HCT116 (cell line): ENCODE measurements at regions not wholly inside any gene's neighbourhood (a gene's known extent, or its start where the extent isn't known, plus 50 kb on each side); places are given as distances from the start of the nearest gene placed in this dataset.
A peak's percentile ranks its signal among the peaks of the same experiment; 100 is the strongest.

Source experiments
- ATAC-seq: fragments of 200-7000 bp; cut with Tn5 transposase; 2 replicates; pipeline ENCODE4 v1.9.1; 2020; ENCODE audit warnings: mild to moderate bottlenecking, moderate library complexity
- BruUV-seq: library from RNA; stranded (reverse); fragments of 400-500 nt; replicated peaks from 2 replicates; lab custom pipeline; 2021; lab: Mats Ljungman, UMichigan
- CTCF ChIA-PET: fragments of 300-600 bp; sonication (Branson Sonifier 250); formaldehyde crosslinking; loops from one replicate; lab custom pipeline; 2021; ENCODE audit warnings: antibody characterized with exemption; lab: Charles Lee
- POLR2A ChIA-PET: fragments of 300-600, 350-600 bp; sonication (Branson Sonifier 250); formaldehyde crosslinking; loops from one replicate; lab custom pipeline; 2021; ENCODE audit warnings: antibody characterized with exemption; lab: Charles Lee
- RAD21 ChIA-PET, 2 experiments: fragments of 300-600 bp; sonication (Branson Sonifier 250); formaldehyde crosslinking; loops; one replicate each; lab custom pipeline; 2023; ENCODE audit warnings: low total read pairs in 2 of 2; ENCODE audit not compliant: uncharacterized antibody in 2 of 2, unreplicated experiment in 2 of 2, low non-redundant PET in 1 of 2; lab: Charles Lee
- DNase-seq: peaks from one replicate; pipeline ENCODE4 v3.0.0-alpha.2; 2010; ENCODE audit warnings: low read depth, low spot score
- H2AFZ ChIP-seq: fragments of 200-600 bp; shearing (Covaris generic), sonication (generic); 2 replicates; pipeline ENCODE4 v1.6.1; 2017; ENCODE audit warnings: low read depth, mixed run types, mixed read lengths, antibody characterized with exemption, low read length; ENCODE audit not compliant: poor library complexity, severe bottlenecking
- H3K27ac ChIP-seq: 2 replicates; pipeline ENCODE4 v1.5.1; 2012; ENCODE audit warnings: low read depth, low read length
- H3K27me3 ChIP-seq: fragments of 200-600 bp; sonication (generic); 2 replicates; pipeline ENCODE4 v1.6.1; 2016; ENCODE audit warnings: mixed run types, low read length, mixed read lengths; ENCODE audit not compliant: insufficient read depth
- H3K36me3 ChIP-seq, 2 experiments: fragments of 200-500 bp in 1 of 2; fragments of 200-600 bp in 1 of 2; sonication (Bioruptor generic) in 1 of 2; sonication (generic) in 1 of 2; 2 replicates each; pipeline versions ENCODE4 v1.5.1 to v1.6.1; 2014 to 2016; ENCODE audit warnings: low read length in 2 of 2, inconsistent platforms in 1 of 2, mixed read lengths in 1 of 2, mixed run types in 1 of 2; ENCODE audit not compliant: insufficient read depth in 2 of 2, control insufficient read depth in 1 of 2
- H3K4me1 ChIP-seq, 2 experiments: fragments of 200-600 bp in 1 of 2; sonication (generic) in 1 of 2; 2 replicates each; pipeline versions ENCODE4 v1.5.1 to v1.6.1; 2012 to 2017; ENCODE audit warnings: low read length in 2 of 2, inconsistent platforms in 1 of 2, mild to moderate bottlenecking in 1 of 2, mixed read lengths in 1 of 2, mixed run types in 1 of 2, moderate library complexity in 1 of 2; ENCODE audit not compliant: insufficient read depth in 2 of 2, control insufficient read depth in 1 of 2
- H3K4me2 ChIP-seq: fragments of 200-600 bp; sonication (generic); 2 replicates; pipeline ENCODE4 v1.6.1; 2017; ENCODE audit warnings: mixed run types, low read length, mixed read lengths
- H3K4me3 ChIP-seq, 2 experiments: fragments of 200-600 bp in 1 of 2; sonication (generic) in 1 of 2; replicated peaks in 1 of 2; 2 replicates each; pipeline ENCODE4 v1.5.1; 2011 to 2016; ENCODE audit warnings: low read length in 2 of 2, control low read depth in 1 of 2, low read depth in 1 of 2, mild to moderate bottlenecking in 1 of 2, mixed read lengths in 1 of 2, mixed run types in 1 of 2
- H3K79me2 ChIP-seq: fragments of 200-600 bp; sonication (generic); 2 replicates; pipeline ENCODE4 v1.6.1; 2017; ENCODE audit warnings: mild to moderate bottlenecking, mixed run types, low read length, moderate library complexity, mixed read lengths; ENCODE audit not compliant: insufficient read depth
- H3K9ac ChIP-seq: fragments of 200-600 bp; sonication (generic); 2 replicates; pipeline ENCODE4 v1.6.1; 2016; ENCODE audit warnings: low read length, mixed read lengths
- H3K9me2 ChIP-seq: fragments of 200-600 bp; sonication (generic), shearing (Covaris generic); 2 replicates; pipeline ENCODE4 v1.6.1; 2017; ENCODE audit warnings: mixed run types, mild to moderate bottlenecking, moderate library complexity; ENCODE audit not compliant: insufficient read depth
- H3K9me3 ChIP-seq, 2 experiments: fragments of 200-500 bp in 1 of 2; fragments of 200-600 bp in 1 of 2; sonication (Bioruptor generic) in 1 of 2; sonication (generic) in 1 of 2; 2 replicates each; pipeline ENCODE4 v1.6.1; 2014 to 2017; ENCODE audit warnings: low read length in 2 of 2, mixed read lengths in 2 of 2, inconsistent platforms in 1 of 2, low read depth in 1 of 2, mild to moderate bottlenecking in 1 of 2, mixed run types in 1 of 2, moderate library complexity in 1 of 2; ENCODE audit not compliant: control insufficient read depth in 1 of 2, insufficient read depth in 1 of 2
- H4K20me1 ChIP-seq: fragments of 200-600 bp; sonication (generic), shearing (Covaris generic); 2 replicates; pipeline ENCODE4 v1.6.1; 2017; ENCODE audit warnings: mixed run types, mild to moderate bottlenecking, moderate library complexity; ENCODE audit not compliant: insufficient read depth
- CBX3 ChIP-seq: IDR thresholded peaks from 2 replicates; pipeline ENCODE4 v1.6.1; 2012; ENCODE audit warnings: low read depth
- CEBPB ChIP-seq: IDR thresholded peaks from 2 replicates; pipeline ENCODE4 v1.6.1; 2012; ENCODE audit warnings: low read depth
- CTCF ChIP-seq, 3 experiments: fragments of 200-600 bp in 1 of 3; sonication (generic) in 1 of 3; IDR thresholded peaks in 2 of 3; conservative IDR thresholded peaks in 1 of 3; 2 replicates each; pipeline ENCODE4 v1.5.1; 2012 to 2017; ENCODE audit warnings: low read depth in 2 of 3, low read length in 2 of 3, antibody characterized with exemption in 1 of 3, borderline replicate concordance in 1 of 3, control low read depth in 1 of 3, mild to moderate bottlenecking in 1 of 3, mixed read lengths in 1 of 3, mixed run types in 1 of 3, moderate library complexity in 1 of 3; ENCODE audit not compliant: insufficient read depth in 1 of 3
- FOSL1 ChIP-seq: IDR thresholded peaks from 2 replicates; pipeline ENCODE4 v1.6.1; 2012; ENCODE audit warnings: low read depth
- JUND ChIP-seq: IDR thresholded peaks from 2 replicates; pipeline ENCODE4 v1.6.1; 2012
- MAX ChIP-seq: IDR thresholded peaks from 2 replicates; pipeline ENCODE4 v1.6.1; 2012
- POLR2A ChIP-seq: IDR thresholded peaks from 2 replicates; pipeline ENCODE4 v1.7.0; 2011; ENCODE audit warnings: borderline replicate concordance; ENCODE audit not compliant: insufficient read depth, insufficient read length; ENCODE audit errors: extremely low read depth
- RAD21 ChIP-seq: IDR thresholded peaks from 2 replicates; pipeline ENCODE4 v1.6.1; 2012; ENCODE audit warnings: low read depth, mild to moderate bottlenecking
- SP1 ChIP-seq: IDR thresholded peaks from 2 replicates; pipeline ENCODE4 v1.6.1; 2012; ENCODE audit warnings: low read depth
- YY1 ChIP-seq: IDR thresholded peaks from 2 replicates; pipeline ENCODE4 v1.6.1; 2011; ENCODE audit warnings: low read length, low read depth, moderate library complexity, mild to moderate bottlenecking; ENCODE audit not compliant: insufficient replicate concordance; ENCODE audit errors: extremely low read depth
- ZNF274 ChIP-seq: fragments of 200-500 bp; sonication (Bioruptor generic); IDR thresholded peaks from 2 replicates; pipeline ENCODE4 v1.6.1; 2014; ENCODE audit warnings: mild to moderate bottlenecking, low read depth, low read length, inconsistent platforms
- intact Hi-C: fragments of 100-400 bp; cut with micrococcal nuclease; formaldehyde crosslinking; loops from 2 replicates; pipeline ENCODE4 v1.10.0; 2022
- TF ChIP-seq, protein P1 (sequence below): IDR thresholded peaks from 2 replicates; pipeline ENCODE4 v1.6.1; 2011; ENCODE audit warnings: mild to moderate bottlenecking, low read length, moderate library complexity; ENCODE audit not compliant: insufficient replicate concordance; ENCODE audit errors: extremely low read depth

DNA sequence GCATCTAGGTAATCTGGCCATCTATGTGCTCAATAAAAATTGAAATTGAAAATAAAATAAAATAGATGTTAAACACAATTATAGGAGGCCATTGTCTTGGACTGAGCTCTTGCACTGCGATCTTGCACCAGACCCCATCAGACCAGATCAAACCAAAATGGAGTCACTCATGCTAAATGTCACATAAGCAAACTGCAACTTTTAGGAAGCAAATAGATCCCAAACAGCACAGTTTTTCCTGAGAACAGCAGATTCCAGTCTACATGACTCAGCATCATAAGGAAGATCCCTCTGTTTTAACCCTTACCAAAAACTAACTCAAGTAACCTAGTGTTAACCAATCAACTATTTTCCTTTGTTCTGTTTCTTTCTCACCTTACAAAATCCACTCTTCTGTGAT is 57.7 kb upstream of the LRP1B start:
- POLR2A ChIA-PET, result no interaction called here
- no peak for DNase-seq
- H3K9ac ChIP-seq, result no peak overlapping the region
- no peaks in the 10 kb centered on the region for H4K20me1 ChIP-seq
- no peak overlapping the region for H3K27ac ChIP-seq
- H3K4me3 ChIP-seq, result no peak overlapping the region
- ATAC-seq, result no peak
- no peaks in the 10 kb centered on the region for H3K9me2 ChIP-seq
- H3K36me3 ChIP-seq, result no peaks in the 10 kb centered on the region
- intact Hi-C loops, result no loop called here
- CTCF ChIA-PET, result no interaction called here
- BruUV-seq, result no TSS peak
- no peaks in the 10 kb centered on the region for H3K79me2 ChIP-seq
- RAD21 ChIA-PET, result no interaction called here
- H2AFZ ChIP-seq, result peak overlapping the region; percentile 55
- H3K4me2 ChIP-seq, result no peak overlapping the region
- no peaks in the 10 kb centered on the region for H3K9me3 ChIP-seq
- peaks cover 10 to 34% of the 10 kb centered on the region in 2 experiments; a peak in 3 of 4 replicates for H3K4me1 ChIP-seq
- no peak for TF ChIP-seq FOSL1
- TF ChIP-seq MAX, result no peak
- no peak for TF ChIP-seq CEBPB
- no peak for TF ChIP-seq SP1
- TF ChIP-seq CBX3, result no peak
- TF ChIP-seq RAD21, result no peak
- no peak for TF ChIP-seq JUND
- no peak for TF ChIP-seq YY1
- TF ChIP-seq ZNF274, result no peak
- TF ChIP-seq POLR2A, result no peak
- H3K27me3 ChIP-seq, result no peaks in the 10 kb centered on the region

- H3K9me3 ChIP-seq, result no peaks in the 10 kb centered on the region
- H3K4me3 ChIP-seq, result no peak overlapping the region
- ChIA-PET CTCF (interaction anchor here (0.6 to 1.2 kb wide), 4 partner anchors 10 to 423 kb away, joined by 3 to 6 read pairs (median 4); no protein-coding TSS in a partner anchor), POLR2A (no interaction called here), RAD21 (interaction anchor here in 1 of 2 experiments (0.7 kb wide), 1 partner anchor 185 kb away, joined by 3 read pairs; no protein-coding TSS in a partner anchor)
- DNase-seq, result peak; percentile 48
- no peaks in the 10 kb centered on the region for H3K9me2 ChIP-seq
- no TSS peak for BruUV-seq
- peaks cover 10 to 21% of the 10 kb centered on the region in 2 experiments; a peak in 3 of 4 replicates for H3K4me1 ChIP-seq
- peak; percentile 81 for ATAC-seq
- H4K20me1 ChIP-seq, result no peaks in the 10 kb centered on the region
- peak overlapping the region; percentile 43 for H3K4me2 ChIP-seq
- no peak overlapping the region for H3K27ac ChIP-seq
- no peaks in the 10 kb centered on the region for H3K27me3 ChIP-seq
- H3K79me2 ChIP-seq, result no peaks in the 10 kb centered on the region
- H3K9ac ChIP-seq, result no peak overlapping the region
- no peaks in the 10 kb centered on the region for H3K36me3 ChIP-seq
- peak overlapping the region; percentile 93 for H2AFZ ChIP-seq
- intact Hi-C loops, result no loop called here
- peak; percentile 33 for TF ChIP-seq YY1
- peak; percentile 63 for TF ChIP-seq JUND
- peak; percentile 40 for TF ChIP-seq RAD21
- TF ChIP-seq ZNF274, result no peak
- peak; percentile 88 for TF ChIP-seq CBX3
- peak; percentile 34 to 96 (median 90); a peak in 5 of 6 replicates for TF ChIP-seq CTCF (IDR thresholded peaks at IDR 0.05 in 2 of 3, conservative IDR thresholded peaks at IDR 0.05 in 1 of 3; ENCODE audit: borderline replicate concordance in 1 of 3, insufficient read depth in 1 of 3, low read depth in 2 of 3, low read length in 2 of 3)
- TF ChIP-seq, protein P1, sequence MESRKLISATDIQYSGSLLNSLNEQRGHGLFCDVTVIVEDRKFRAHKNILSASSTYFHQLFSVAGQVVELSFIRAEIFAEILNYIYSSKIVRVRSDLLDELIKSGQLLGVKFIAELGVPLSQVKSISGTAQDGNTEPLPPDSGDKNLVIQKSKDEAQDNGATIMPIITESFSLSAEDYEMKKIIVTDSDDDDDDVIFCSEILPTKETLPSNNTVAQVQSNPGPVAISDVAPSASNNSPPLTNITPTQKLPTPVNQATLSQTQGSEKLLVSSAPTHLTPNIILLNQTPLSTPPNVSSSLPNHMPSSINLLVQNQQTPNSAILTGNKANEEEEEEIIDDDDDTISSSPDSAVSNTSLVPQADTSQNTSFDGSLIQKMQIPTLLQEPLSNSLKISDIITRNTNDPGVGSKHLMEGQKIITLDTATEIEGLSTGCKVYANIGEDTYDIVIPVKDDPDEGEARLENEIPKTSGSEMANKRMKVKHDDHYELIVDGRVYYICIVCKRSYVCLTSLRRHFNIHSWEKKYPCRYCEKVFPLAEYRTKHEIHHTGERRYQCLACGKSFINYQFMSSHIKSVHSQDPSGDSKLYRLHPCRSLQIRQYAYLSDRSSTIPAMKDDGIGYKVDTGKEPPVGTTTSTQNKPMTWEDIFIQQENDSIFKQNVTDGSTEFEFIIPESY, result no peak
- peak; percentile 63; the same call in 1 of the 2 replicates for TF ChIP-seq FOSL1
Measured at GRCh38 chr2:142180820-142181533, 50.2 kb upstream of the LRP1B start.
